GM23338 (cell line): ENCODE measurements at regions not wholly inside any gene's neighbourhood (a gene's known extent, or its start where the extent isn't known, plus 50 kb on each side); places are given as distances from the start of the nearest gene placed in this dataset.

Experiments
- ATAC-seq: fragments of 200-7000 bp; cut with Tn5 transposase; 3 replicates; pipeline ENCODE4 v1.9.1; 2020
- DNase-seq: peaks from one replicate; pipeline ENCODE4 v3.0.0-alpha.2; 2015; ENCODE audit warnings: low spot score
- H2AFZ ChIP-seq: fragments of 200-600 bp; sonication (generic); 2 replicates; pipeline ENCODE4 v1.8.0; 2016; ENCODE audit warnings: antibody characterized with exemption, mild to moderate bottlenecking, moderate library complexity
- H3F3A ChIP-seq: fragments of 200-600 bp; sonication (generic); replicated peaks from 2 replicates; pipeline ENCODE4 v1.8.0; 2017; ENCODE audit warnings: antibody characterized with exemption, mixed run types, low read depth
- H3K27ac ChIP-seq: fragments of 200-600 bp; sonication (generic); 2 replicates; pipeline ENCODE4 v1.6.1; 2016; ENCODE audit warnings: low read depth
- H3K27me3 ChIP-seq: fragments of 200-600 bp; sonication (generic); 2 replicates; pipeline ENCODE4 v1.8.0; 2016; ENCODE audit warnings: mild to moderate bottlenecking, mixed run types, moderate library complexity; ENCODE audit not compliant: insufficient read depth
- H3K36me3 ChIP-seq: fragments of 200-600 bp; sonication (generic); 2 replicates; pipeline ENCODE4 v1.8.0; 2016; ENCODE audit warnings: mild to moderate bottlenecking; ENCODE audit not compliant: insufficient read depth
- H3K4me1 ChIP-seq: fragments of 200-600 bp; sonication (generic); 2 replicates; pipeline ENCODE4 v1.8.0; 2016; ENCODE audit warnings: mild to moderate bottlenecking, moderate library complexity; ENCODE audit not compliant: insufficient read depth
- H3K4me2 ChIP-seq: fragments of 200-600 bp; sonication (generic); 2 replicates; pipeline ENCODE4 v1.7.1; 2017; ENCODE audit warnings: mixed run types
- H3K4me3 ChIP-seq: fragments of 200-600 bp; sonication (generic); 2 replicates; pipeline ENCODE4 v1.6.1; 2016; ENCODE audit warnings: mixed run types
- H3K79me2 ChIP-seq: fragments of 200-600 bp; sonication (generic); replicated peaks from 2 replicates; pipeline ENCODE4 v1.8.0; 2017; ENCODE audit warnings: mild to moderate bottlenecking; ENCODE audit not compliant: insufficient read depth
- H3K9me2 ChIP-seq: fragments of 200-600 bp; sonication (generic); 2 replicates; pipeline ENCODE4 v1.8.0; 2017; ENCODE audit not compliant: insufficient read depth
- H4K20me1 ChIP-seq: fragments of 200-600 bp; sonication (generic); replicated peaks from 2 replicates; pipeline ENCODE4 v1.8.0; 2017; ENCODE audit warnings: mild to moderate bottlenecking; ENCODE audit not compliant: insufficient read depth
- H3K27ac Mint-ChIP-seq: 2 replicates; pipeline ENCODE4 v1.8.0; 2020; ENCODE audit warnings: inconsistent platforms, mild to moderate bottlenecking, moderate library complexity, mixed read lengths
- H3K27me3 Mint-ChIP-seq: 3 replicates; pipeline ENCODE4 v1.8.0; 2022; ENCODE audit warnings: low read depth, mild to moderate bottlenecking, moderate library complexity, mixed read lengths, inconsistent platforms; ENCODE audit not compliant: insufficient read depth, poor library complexity
- H3K36me3 Mint-ChIP-seq: 3 replicates; pipeline ENCODE4 v1.8.0; 2021; ENCODE audit warnings: low read depth, mild to moderate bottlenecking, inconsistent platforms, moderate library complexity, mixed read lengths
- H3K4me1 Mint-ChIP-seq: 3 replicates; pipeline ENCODE4 v1.8.0; 2020; ENCODE audit warnings: mild to moderate bottlenecking, inconsistent platforms, mixed read lengths
- H3K4me3 Mint-ChIP-seq: 3 replicates; pipeline ENCODE4 v1.8.0; 2021; ENCODE audit warnings: moderate library complexity, mild to moderate bottlenecking, inconsistent platforms, mixed read lengths
- H3K9me3 Mint-ChIP-seq: 3 replicates; pipeline ENCODE4 v1.8.0; 2020; ENCODE audit warnings: moderate library complexity, mild to moderate bottlenecking, inconsistent platforms, mixed read lengths
- EZH2phosphoT487 ChIP-seq: fragments of 200-600 bp; sonication (generic); IDR thresholded peaks from one replicate; pipeline ENCODE4 v1.8.1; 2018; ENCODE audit warnings: antibody characterized with exemption; ENCODE audit not compliant: unreplicated experiment
- JUNB ChIP-seq: IDR thresholded peaks from one replicate; pipeline ENCODE4 v1.6.1; 2016; ENCODE audit warnings: antibody characterized with exemption; ENCODE audit not compliant: unreplicated experiment
- NANOG ChIP-seq: IDR thresholded peaks from 2 replicates; pipeline ENCODE4 v1.6.1; 2016; ENCODE audit warnings: antibody characterized with exemption, borderline replicate concordance
- REST ChIP-seq: IDR thresholded peaks from one replicate; pipeline ENCODE4 v1.6.1; 2018; ENCODE audit warnings: antibody characterized with exemption; ENCODE audit not compliant: unreplicated experiment
- STAT1 ChIP-seq: IDR thresholded peaks from one replicate; pipeline ENCODE4 v1.6.1; 2016; ENCODE audit warnings: antibody characterized with exemption; ENCODE audit not compliant: unreplicated experiment
- ZNF114 ChIP-seq: fragments of 250-450 bp; sonication (Bioruptor Pico); IDR thresholded peaks from 2 replicates; pipeline ENCODE4 v1.5.0; 2020; ENCODE audit warnings: mild to moderate bottlenecking, moderate library complexity
- TF ChIP-seq, protein P1 (sequence below), 2 experiments: fragments of 200-600 bp in 1 of 2; sonication (generic) in 1 of 2; conservative IDR thresholded peaks; 2 replicates each; pipeline versions ENCODE4 v1.5.1 to v1.6.1; 2016 to 2017; ENCODE audit warnings: antibody characterized with exemption in 2 of 2, low read depth in 2 of 2, mild to moderate bottlenecking in 2 of 2, moderate library complexity in 1 of 2
- TF ChIP-seq, protein P2 (sequence below): fragments of 250-450 bp; sonication (Bioruptor Pico); IDR thresholded peaks from 2 replicates; pipeline ENCODE4 v1.5.0; 2020; ENCODE audit warnings: mild to moderate bottlenecking, moderate library complexity

DNA sequence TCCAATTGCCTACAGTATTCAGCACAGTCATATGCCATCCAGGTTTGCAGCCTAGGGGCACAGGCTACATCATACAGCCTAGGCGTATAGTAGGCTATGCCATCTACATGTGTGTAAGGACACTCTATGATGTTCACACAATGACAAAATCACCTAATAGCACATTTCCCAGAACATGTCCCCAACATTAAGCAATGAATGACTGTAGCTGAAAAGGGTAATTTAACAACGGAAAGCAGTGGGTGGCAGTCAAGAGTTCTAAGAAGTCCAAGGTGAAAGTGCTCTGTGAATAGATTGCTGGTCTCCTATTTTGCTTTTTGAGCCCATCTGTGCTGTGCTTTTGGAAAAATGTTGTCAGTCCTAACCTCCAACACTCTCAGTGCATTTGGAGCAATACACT is 162.6 kb downstream of the KLF6 start:
- Mint-ChIP-seq H3K4me3 (no peak overlapping the region), H3K9me3 (peaks cover 40% of the 10 kb centered on the region), H3K27me3 (peaks cover 4% of the 10 kb centered on the region), H3K27ac (no peak overlapping the region), H3K4me1 (peaks cover 34% of the 10 kb centered on the region), H3K36me3 (peaks cover 29% of the 10 kb centered on the region; the same call in 2 of the 3 replicates)
- H3K4me1 ChIP-seq = peaks cover 26% of the 10 kb centered on the region; the same call in 1 of the 2 replicates
- no peak for TF ChIP-seq EZH2phosphoT487
- no peak for TF ChIP-seq ZNF114 (CRISPR knock-in tag)
- TF ChIP-seq STAT1 = no peak
- TF ChIP-seq, protein P1, sequence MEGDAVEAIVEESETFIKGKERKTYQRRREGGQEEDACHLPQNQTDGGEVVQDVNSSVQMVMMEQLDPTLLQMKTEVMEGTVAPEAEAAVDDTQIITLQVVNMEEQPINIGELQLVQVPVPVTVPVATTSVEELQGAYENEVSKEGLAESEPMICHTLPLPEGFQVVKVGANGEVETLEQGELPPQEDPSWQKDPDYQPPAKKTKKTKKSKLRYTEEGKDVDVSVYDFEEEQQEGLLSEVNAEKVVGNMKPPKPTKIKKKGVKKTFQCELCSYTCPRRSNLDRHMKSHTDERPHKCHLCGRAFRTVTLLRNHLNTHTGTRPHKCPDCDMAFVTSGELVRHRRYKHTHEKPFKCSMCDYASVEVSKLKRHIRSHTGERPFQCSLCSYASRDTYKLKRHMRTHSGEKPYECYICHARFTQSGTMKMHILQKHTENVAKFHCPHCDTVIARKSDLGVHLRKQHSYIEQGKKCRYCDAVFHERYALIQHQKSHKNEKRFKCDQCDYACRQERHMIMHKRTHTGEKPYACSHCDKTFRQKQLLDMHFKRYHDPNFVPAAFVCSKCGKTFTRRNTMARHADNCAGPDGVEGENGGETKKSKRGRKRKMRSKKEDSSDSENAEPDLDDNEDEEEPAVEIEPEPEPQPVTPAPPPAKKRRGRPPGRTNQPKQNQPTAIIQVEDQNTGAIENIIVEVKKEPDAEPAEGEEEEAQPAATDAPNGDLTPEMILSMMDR (conservative IDR thresholded peaks at IDR 0.05; ENCODE audit: low read depth in 2 of 2) = no peak
- no peak for TF ChIP-seq REST
- TF ChIP-seq NANOG = no peak
- TF ChIP-seq, protein P2, sequence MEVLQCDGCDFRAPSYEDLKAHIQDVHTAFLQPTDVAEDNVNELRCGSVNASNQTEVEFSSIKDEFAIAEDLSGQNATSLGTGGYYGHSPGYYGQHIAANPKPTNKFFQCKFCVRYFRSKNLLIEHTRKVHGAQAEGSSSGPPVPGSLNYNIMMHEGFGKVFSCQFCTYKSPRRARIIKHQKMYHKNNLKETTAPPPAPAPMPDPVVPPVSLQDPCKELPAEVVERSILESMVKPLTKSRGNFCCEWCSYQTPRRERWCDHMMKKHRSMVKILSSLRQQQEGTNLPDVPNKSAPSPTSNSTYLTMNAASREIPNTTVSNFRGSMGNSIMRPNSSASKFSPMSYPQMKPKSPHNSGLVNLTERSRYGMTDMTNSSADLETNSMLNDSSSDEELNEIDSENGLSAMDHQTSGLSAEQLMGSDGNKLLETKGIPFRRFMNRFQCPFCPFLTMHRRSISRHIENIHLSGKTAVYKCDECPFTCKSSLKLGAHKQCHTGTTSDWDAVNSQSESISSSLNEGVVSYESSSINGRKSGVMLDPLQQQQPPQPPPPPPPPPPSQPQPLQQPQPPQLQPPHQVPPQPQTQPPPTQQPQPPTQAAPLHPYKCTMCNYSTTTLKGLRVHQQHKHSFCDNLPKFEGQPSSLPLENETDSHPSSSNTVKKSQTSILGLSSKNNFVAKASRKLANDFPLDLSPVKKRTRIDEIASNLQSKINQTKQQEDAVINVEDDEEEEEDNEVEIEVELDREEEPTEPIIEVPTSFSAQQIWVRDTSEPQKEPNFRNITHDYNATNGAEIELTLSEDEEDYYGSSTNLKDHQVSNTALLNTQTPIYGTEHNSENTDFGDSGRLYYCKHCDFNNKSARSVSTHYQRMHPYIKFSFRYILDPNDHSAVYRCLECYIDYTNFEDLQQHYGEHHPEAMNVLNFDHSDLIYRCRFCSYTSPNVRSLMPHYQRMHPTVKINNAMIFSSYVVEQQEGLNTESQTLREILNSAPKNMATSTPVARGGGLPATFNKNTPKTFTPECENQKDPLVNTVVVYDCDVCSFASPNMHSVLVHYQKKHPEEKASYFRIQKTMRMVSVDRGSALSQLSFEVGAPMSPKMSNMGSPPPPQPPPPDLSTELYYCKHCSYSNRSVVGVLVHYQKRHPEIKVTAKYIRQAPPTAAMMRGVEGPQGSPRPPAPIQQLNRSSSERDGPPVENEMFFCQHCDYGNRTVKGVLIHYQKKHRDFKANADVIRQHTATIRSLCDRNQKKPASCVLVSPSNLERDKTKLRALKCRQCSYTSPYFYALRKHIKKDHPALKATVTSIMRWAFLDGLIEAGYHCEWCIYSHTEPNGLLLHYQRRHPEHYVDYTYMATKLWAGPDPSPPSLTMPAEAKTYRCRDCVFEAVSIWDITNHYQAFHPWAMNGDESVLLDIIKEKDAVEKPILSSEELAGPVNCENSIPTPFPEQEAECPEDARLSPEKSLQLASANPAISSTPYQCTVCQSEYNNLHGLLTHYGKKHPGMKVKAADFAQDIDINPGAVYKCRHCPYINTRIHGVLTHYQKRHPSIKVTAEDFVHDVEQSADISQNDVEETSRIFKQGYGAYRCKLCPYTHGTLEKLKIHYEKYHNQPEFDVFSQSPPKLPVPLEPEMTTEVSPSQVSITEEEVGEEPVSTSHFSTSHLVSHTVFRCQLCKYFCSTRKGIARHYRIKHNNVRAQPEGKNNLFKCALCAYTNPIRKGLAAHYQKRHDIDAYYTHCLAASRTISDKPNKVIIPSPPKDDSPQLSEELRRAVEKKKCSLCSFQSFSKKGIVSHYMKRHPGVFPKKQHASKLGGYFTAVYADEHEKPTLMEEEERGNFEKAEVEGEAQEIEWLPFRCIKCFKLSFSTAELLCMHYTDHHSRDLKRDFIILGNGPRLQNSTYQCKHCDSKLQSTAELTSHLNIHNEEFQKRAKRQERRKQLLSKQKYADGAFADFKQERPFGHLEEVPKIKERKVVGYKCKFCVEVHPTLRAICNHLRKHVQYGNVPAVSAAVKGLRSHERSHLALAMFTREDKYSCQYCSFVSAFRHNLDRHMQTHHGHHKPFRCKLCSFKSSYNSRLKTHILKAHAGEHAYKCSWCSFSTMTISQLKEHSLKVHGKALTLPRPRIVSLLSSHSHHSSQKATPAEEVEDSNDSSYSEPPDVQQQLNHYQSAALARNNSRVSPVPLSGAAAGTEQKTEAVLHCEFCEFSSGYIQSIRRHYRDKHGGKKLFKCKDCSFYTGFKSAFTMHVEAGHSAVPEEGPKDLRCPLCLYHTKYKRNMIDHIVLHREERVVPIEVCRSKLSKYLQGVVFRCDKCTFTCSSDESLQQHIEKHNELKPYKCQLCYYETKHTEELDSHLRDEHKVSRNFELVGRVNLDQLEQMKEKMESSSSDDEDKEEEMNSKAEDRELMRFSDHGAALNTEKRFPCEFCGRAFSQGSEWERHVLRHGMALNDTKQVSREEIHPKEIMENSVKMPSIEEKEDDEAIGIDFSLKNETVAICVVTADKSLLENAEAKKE (CRISPR knock-in tag) = no peak
- no peak for TF ChIP-seq JUNB
- H2AFZ ChIP-seq = no peak overlapping the region
- DNase-seq = no peak
- H4K20me1 ChIP-seq = no peaks in the 10 kb centered on the region
- no peak overlapping the region for H3K4me3 ChIP-seq
- peaks cover 6% of the 10 kb centered on the region for H3K9me2 ChIP-seq
- H3K27me3 ChIP-seq = no peaks in the 10 kb centered on the region
- ATAC-seq = no peak
- no peak overlapping the region for H3K27ac ChIP-seq
- H3K4me2 ChIP-seq = no peak overlapping the region
- no peaks in the 10 kb centered on the region for H3F3A ChIP-seq
- no peaks in the 10 kb centered on the region for H3K79me2 ChIP-seq
- H3K36me3 ChIP-seq = no peaks in the 10 kb centered on the region
